HPDE6-E6E7 (cell line): ENCODE measurements at regions not wholly inside any gene's neighbourhood (a gene's known extent, or its start where the extent isn't known, plus 50 kb on each side); places are given as distances from the start of the nearest gene placed in this dataset.

Source experiments
- DNase-seq: peaks from one replicate; pipeline ENCODE4 v3.0.0; 2011; ENCODE audit warnings: missing footprints; ENCODE audit errors: extremely low spot score

DNA sequence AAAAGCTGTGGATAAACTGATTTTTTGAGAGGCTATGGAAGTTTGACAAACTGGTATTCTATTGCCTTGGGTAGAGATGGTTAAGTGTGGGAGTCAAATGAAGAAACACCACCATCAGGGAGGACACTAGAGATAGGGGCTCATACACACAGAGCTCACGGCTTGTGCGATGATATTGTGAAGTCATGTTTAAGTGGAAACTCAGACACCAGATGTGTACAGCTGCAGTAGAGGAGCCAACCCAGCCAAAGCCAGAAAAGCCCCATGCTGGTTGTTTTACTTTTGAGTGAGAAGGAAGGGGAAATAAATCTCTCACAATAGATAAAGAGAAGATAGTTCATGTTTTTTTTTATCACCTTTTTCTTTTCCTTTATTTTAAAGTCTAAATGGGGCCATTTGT lies 377.7 kb downstream of the DMRT2 start:
- DNase-seq = no peak

DNA sequence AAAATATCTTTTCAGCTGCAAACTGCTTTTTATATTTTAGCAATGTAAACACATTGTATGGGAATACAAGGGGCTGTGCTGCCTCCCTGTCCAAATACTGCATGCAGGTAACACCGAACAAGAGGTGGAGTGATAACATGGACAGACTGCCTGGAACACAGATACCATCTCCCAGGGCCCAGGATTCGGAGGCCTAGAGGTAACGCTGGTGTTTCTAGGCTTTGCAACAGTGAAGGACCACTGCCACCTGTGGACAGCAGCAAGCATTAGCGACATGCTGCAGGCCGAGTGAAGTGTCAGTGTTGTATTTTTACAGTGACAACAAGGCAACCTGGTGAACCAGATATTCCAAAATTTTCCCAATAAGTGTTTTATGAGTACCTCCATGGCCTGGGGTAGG lies 379.1 kb downstream of the DMRT2 start:
- DNase-seq = peak; percentile 41

DNA sequence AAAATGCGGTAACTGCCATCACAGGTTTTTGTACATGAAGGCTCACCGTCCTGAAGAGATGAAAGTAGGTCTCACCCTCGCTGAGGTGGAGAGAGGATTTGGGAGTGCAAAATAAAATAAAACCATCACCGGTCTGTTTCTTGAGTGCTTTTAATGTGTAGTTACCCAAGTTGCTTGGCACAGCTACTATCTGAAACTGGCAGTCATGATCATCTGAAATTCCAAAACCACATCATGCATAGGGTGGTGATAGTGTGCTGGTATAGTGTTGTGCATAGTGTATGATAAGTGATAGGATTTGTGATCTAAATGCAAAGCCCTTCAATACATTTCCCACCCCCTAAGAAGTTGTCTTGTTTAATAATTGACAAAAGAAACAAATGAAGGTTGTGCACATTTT lies 381.3 kb downstream of the DMRT2 start:
- DNase-seq = no peak

DNA sequence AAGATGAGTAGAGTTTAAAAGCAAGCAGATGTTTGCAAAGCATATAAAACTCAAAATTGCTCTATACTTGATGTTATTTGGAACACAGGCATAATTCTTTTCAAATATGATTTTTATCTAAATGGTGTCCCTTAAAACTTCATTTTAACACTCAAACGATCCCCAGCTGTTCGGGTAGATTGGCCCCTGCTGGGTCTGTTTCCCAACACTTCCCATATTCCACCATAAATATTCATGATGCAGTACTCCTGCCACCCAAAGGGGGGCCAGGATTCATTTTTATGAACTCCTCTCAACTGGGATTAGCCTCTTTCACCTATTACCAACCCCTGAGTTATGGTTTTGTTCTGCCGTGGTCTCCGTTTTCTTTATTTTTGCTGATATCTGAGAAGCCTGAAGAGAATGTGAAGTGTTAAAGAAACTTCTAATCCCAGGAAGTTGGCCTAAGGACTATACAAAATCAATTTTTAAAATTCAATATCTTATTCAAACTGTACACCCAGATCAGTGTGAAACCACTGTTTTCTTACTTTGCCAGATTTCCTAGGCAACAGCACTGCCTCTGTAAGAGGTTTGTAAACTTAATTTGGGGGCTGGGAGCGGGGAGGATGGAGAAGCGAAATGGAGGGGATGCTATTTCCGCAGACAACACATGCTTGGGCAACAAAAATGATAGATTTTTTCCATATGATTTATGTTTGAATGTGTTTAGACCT lies 384.1 kb downstream of the DMRT2 start:
- peak; percentile 34 for DNase-seq

DNA sequence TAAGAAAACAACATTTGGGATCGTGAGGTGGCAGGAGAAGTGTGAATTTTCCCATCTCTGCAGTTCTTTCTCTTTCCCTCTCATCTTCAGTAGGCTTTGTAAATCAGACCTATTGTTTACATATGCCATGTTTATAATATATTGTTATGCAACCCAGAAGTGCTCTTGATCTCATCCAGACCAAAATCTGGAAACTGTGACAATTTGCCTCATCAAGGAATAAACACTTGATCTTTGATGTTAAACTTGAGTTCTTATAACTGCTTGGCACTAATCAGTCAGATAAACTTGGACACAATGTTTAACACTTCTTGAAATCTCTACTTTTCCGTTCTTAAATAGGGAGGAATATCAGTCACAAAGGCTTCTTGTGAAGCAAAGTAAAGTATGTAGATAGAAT lies 384.7 kb downstream of the DMRT2 start:
- DNase-seq = no peak

DNA sequence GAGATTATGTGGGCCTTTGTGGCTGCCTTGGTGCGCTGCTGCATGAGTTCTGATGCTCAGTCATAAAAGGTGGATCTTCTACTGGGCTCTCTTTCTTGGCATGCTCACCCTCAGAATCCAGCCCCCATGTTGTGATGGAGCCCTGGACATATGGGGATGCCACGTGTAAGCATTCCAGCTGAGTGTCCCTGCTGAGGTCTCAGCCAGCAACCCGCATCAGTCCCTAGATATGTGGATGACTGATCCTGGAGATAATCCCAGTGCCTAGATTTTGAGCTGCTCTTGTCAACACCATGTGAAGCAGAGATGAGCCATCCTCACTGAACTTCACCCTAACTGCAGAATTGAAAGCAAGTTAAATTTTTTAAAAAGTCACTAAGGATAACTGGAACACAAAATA lies 390.1 kb downstream of the DMRT2 start:
- no peak for DNase-seq

DNA sequence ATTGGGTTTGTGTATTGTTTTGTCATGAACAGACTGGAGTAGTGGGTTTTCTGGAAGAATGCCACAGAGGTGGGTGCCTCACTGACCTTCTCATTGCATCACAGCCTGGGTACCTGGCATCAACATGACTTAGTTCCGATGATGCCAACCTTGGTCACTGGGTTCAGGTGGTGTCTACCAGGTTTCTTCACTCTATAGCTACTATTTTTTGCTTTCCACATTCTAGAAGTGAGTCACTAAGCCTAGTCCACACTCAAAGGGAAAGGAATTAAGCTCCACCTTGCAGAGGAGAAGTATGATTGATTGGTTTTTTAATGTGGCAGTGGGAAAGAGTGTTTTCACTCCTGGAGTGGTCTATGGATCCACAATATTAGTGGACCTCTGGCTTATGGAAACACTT lies 391.9 kb downstream of the DMRT2 start:
- no peak for DNase-seq

DNA sequence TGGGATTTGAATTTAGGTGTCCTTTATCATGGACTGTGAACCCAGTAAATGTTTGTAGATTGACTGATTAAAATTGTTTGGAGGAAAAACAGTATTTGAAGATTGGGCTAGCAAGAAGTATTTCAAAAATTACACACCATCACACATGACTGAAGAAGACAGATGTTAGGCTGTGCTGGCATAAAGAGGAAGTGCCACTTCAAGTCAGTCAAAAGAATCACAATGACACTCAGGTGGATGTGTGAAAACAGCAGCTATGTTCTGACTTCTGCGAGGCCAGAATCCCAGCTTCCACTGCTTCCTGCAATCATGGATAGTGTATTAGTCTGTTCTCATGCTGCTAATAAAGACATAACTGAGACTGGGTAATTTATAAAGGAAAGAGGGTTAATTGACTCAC lies 393.3 kb downstream of the DMRT2 start:
- no peak for DNase-seq

DNA sequence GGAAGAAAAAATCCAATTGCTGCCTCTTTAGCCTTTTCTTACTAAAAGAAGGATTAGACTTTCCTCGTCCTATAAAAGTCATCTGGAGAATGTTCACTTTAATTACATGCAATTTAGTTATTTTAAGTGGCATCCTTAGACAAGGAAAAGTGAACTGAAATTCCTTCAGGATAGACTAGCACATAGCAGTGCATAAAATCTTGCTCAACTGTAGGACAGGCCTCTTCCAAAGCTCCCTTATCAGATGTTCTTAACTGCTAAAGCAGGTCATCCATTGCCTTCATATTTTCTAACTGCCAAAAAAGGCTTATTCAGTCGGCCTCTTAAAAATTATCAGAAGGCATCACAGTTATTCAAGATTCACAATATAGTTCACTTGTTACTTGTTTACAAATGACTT lies 396.5 kb downstream of the DMRT2 start:
- DNase-seq = no peak

DNA sequence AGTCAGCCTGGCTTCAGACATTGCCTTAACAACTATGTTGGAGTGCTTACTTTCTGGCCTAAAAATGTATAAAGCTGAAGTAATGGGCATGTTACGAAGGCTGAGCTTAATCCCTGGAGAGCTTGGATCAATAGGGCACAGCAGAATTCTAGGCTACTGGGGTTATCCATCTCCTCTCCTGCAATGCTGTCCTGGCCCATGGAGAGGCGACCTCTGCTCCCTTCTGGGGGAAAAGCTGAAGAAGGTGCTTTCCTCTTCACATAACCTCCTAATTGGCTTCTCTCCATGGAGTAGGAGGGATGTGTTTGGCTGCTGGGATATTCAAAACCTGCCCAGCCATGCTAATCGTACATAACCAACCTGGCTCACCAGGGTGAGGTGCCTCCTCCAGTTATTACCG lies 403.5 kb downstream of the DMRT2 start:
- no peak for DNase-seq

DNA sequence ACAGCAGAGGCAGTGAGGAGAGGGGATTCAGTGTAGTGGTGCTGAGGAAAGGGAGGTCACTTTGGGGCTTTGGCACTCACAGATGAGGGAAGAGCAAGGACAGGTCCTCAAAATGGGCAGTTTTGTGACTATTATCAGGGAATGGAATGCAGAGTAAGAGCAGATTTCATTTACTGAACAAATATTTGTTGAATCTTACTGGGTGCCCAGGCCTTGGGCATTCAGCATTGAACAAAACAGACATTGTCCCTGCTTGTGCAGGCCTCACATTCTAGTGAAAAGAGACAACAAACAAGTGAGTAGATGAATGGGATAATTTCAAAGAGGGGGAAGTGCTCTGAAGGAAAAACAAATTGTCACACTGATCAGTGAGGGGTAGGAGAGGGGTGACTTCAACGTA lies 404.1 kb downstream of the DMRT2 start:
- DNase-seq = no peak

DNA sequence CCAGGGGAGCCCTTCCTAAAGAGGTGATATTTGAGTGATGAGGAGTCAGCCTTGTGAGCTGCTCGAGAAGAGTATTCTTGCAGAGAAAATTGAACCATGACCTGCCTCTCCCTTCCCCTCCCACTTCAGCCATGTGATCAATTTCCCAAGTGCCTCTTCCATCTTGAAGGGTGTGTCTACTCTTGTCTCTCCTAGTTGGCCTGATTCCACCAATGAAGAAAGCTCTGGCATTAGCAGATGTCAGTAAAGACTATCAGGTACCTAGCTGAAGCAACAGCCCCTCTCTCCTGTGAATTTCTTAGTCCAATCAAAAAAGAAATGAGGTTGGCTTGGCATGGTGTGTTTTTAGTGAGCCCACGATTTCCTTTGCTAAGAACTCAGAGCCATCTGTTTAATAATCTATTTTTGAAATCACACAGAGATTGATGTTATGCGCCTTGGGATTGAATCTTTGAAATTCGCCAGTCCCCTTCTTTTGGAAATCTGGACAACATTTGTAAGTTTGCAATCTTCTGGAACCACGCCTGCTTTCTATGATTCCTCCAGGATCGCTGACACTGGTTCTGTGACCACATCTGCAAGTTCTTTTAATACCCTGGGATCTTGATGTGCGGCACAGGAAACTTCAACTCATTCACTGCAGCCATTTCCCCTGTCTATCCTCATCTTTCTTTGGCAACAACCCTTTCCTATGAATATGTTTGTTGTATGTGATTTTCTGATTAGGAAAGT lies 404.6 kb downstream of the DMRT2 start:
- no peak for DNase-seq

DNA sequence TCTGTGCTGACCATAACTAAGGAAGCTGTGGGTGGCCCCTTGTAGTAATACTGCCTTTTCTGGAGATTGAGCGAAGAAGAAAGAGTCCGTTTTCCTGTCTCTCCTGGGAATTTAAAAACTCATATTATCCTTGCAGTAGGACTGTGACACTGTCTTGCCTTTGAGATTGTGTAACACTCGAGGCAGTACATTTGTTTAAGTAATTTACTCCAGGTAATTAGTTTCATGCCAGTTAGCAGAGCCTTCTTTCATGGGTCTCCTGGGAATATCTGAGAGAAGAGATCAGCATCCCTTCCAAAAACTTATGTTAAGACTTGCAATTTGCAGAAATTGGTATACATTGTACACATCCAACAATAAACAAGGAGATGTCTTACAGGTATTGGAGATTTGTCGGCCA lies 405.6 kb downstream of the DMRT2 start:
- DNase-seq = no peak

DNA sequence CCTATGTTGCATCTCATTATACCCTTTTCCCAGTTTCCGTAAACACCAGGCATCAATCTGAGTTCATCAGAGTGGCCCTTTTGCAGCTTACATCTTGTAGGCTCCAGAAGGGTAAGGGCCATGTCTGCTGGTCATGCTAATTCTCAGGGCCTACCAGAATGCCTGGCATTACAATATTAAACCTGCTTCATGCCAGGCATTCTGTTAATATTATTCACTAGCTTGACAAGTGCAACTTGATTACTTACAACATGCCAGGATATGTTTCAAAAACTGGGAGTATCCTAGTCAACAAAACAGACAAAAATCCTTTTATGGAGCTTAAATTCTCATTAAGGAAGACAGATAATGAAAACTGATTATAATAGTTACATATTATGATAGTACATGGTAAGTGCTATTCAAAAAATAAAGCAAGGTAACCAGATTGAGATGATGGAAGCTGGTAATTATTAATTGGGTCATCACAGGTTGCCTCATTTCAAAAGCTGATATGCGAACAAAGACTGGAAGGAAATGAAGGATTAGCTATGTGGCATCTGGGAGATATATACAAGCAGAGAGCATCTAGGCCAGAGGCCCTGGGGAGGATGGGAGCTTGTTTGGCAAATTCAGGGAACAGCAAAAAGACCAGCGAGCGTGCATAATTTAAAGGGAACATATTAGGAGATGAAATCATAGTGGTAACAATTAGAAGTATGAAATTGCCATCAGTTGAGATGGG lies 406.3 kb downstream of the DMRT2 start:
- no peak for DNase-seq

DNA sequence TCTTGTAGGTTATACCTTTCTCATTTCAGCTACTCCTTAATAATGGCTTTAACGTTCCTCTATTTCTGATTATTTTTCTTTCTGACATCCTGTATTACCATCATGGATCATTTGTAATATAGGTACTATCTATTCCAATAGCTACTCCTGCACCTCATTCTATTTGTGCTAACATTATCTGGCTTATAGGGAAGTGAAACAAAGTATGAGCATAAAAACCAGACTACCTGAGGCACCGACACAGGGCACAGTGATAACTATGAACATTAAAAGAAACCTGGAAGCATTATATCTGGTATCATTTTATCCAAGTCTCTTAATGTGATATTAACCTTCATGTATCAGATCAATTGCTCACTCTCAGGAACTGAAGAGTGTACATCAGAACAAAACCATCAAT lies 407.3 kb downstream of the DMRT2 start:
- DNase-seq = no peak

DNA sequence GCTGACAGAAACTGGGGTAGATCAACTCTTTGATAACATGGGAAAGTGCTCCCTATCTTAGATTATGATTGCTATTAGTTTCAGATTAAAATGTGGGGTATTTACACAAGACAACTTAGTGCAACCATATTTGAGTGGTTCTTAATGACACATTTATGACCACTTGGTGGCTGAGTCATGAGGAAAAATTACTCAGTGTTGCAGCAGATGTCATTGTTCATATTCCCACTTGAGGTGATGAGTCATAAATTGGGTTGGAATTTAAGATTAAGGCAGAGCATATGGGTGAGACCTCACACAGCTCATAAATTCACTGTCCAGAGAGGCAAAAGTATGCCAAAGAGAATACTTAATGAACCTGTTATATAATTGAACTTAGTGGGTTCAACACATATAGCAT lies 408.3 kb downstream of the DMRT2 start:
- peak; percentile 77 for DNase-seq

DNA sequence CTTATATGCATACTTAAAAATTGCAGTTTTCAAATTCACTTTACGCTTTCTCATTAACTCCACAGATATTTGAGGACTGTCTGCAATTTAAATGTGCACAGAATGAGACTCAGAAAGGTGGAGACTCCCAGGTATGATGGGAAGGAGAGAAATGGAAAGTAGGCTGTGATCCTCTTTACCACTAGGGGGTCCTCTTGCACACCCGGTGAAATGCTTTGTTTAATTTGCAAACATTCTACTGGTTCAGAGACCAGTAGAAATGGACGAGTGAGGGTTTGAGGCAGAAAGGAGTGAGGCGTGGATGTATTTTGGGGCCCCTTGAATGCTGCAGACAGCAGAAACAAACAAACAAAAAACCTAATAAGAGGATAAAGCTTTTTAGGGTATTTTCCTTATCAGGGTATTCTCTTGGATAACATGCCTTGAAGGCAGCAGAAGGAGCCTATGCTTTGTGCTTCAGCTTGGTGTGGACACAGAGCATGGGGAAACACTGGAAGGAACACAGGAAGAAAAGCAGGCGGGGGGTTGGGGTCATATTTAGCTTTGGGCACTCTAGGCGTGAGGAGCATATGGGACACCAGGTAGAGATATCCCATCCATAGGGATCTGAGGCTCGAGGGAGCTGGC lies 410.1 kb downstream of the DMRT2 start:
- DNase-seq = peak; percentile 58

DNA sequence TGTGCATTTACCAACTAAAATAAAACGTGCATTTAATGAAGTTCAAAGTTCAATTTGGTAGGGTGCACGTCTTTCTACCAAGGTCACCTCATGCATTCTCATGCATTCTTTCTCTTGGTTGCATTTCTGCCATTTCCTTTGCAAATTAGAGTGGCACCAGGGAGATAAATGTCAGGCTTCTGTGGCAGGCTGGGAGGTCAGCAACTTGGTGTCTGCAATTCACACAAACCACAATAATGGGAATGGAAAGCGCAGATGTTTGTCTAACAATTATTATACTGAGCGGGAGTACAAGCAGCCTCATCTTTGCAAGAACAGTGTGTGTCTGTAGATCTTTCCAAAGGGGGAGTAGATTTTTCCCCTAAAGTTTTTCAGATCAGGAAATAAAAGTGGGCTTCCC lies 411.7 kb downstream of the DMRT2 start:
- no peak for DNase-seq

DNA sequence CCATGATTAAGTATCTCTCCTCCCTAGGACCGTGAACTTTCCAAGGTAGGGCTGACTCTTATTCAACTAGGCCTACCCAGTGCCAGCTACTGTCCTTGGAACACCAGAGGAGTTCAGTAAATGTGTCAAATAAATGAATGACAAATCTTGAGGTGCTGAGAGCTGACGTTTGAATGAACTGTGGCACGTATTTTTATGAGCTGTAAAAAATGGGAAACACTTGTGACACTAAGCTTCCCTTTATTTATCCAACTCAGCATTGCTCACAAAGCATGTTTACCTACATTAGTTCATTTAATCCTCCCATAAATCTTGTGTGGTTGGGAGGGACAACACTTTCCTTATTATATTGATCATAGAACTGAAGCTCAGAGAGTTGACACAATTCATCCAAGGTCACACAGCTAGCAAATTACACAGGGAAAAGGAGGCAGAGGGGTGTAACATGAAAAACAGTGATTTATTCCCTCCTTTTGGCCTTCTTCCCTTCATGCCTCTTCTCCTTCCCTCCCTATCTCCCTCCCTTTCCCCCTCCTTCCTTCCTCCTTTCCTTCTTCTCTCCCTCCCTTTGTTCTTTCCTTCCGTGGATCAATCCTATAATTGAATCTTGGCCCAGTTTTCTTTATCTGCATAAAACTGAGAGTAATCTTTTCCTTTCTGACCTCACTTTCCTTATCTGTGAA lies 412.6 kb downstream of the DMRT2 start:
- DNase-seq = no peak

DNA sequence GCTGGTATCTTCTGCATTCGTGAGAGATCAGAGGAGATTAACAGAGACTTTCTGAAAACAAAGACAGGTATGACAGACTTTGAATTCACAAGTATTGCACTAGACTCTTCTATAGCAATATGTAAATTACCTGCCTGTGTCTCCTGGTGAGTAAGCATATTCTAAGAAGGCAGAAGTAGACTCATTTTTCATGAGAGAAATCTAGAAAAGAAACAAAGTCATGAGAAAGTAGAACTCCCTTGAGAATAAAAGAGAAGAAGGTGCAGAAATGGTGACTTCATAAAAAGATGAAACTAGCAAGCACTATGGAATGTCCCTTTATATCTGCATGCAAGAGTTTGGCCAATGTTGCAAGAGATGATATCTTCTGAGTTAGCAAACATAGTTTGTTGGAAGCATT lies 419.8 kb downstream of the DMRT2 start:
- no peak for DNase-seq

DNA sequence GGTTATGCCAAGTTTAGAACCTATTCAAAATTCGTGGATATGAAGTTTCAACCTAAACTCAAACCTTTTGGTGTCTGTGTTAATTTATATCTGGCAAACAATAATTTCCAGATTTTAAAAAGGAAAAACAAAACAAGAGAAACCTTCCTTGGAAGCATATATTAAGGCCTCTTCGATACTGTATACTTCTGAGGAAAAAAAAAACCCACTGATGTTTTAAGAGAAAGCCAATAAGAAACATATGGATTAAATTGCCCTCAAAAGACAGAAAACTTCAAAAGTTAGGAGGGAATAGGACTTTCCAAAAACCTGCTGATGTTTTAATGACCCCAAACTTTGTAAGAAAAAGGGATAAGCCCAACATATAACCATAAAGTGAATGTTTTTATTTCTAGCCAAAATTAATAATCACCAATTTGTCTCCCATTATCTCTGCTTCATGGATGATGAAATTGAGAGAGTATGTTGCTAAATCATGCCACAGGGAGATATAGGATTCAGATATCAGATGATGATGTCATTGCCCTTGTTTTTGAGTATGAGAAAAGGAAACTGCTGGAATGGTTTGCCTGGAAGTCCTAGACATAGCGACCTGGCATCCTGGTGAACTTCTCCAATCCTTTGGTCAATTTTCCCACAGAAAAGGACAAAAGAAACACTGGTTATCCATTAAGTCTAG lies 423.9 kb downstream of the DMRT2 start:
- DNase-seq = no peak
